Keratinocyte (primary cell): ENCODE measurements at regions not wholly inside any gene's neighbourhood (a gene's known extent, or its start where the extent isn't known, plus 50 kb on each side); places are given as distances from the start of the nearest gene placed in this dataset.

Experiments used
- EZH2 ChIP-seq: IDR thresholded peaks from one replicate; pipeline ENCODE4 v1.6.1; 2012; ENCODE audit warnings: inconsistent platforms, mild to moderate bottlenecking, low read length, moderate library complexity
- TF ChIP-seq, protein P1 (sequence below), 3 experiments: IDR thresholded peaks in 1 of 3; conservative IDR thresholded peaks in 1 of 3; optimal IDR thresholded peaks in 1 of 3; 2 replicates in 2 of 3; 3 replicates in 1 of 3; pipeline versions ENCODE3 to v1.5.1; 2011; ENCODE audit warnings: low read length in 3 of 3, mild to moderate bottlenecking in 3 of 3, moderate library complexity in 2 of 3, control low read depth in 1 of 3, inconsistent platforms in 1 of 3; ENCODE audit not compliant: insufficient read depth in 2 of 3; ENCODE audit errors: extremely low read depth in 1 of 3

DNA sequence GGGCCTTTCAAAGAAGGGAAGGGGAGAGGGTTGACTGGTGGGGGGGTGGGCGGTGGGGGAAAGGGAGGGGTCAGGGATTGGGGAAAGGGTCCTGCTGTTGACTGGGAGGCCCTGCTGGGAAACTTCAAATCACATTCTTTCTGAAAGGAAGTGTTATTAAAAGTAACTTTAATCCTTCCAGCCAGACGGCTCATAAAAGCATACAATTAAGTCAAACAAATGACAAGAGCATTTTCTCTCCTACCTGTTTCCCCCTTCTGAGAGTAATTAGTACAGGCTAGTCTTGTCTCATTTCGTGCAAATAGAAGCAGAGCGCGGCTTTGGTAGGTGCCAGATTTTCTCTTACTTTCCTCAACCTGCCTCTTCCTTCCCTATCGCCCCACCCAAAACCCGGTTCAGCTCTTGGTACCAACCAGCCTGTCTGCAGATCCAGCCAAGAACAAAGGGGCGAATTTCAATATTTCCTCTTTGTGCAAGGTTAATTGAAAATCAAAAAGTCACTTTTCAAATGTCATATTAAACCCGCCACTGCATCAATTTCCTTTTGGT, 2112.6 kb upstream of the PIK3C3 start:
- TF ChIP-seq, protein P1, sequence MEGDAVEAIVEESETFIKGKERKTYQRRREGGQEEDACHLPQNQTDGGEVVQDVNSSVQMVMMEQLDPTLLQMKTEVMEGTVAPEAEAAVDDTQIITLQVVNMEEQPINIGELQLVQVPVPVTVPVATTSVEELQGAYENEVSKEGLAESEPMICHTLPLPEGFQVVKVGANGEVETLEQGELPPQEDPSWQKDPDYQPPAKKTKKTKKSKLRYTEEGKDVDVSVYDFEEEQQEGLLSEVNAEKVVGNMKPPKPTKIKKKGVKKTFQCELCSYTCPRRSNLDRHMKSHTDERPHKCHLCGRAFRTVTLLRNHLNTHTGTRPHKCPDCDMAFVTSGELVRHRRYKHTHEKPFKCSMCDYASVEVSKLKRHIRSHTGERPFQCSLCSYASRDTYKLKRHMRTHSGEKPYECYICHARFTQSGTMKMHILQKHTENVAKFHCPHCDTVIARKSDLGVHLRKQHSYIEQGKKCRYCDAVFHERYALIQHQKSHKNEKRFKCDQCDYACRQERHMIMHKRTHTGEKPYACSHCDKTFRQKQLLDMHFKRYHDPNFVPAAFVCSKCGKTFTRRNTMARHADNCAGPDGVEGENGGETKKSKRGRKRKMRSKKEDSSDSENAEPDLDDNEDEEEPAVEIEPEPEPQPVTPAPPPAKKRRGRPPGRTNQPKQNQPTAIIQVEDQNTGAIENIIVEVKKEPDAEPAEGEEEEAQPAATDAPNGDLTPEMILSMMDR (optimal IDR thresholded peaks at IDR 0.05 in 1 of 3, IDR thresholded peaks at IDR 0.05 in 1 of 3, conservative IDR thresholded peaks at IDR 0.05 in 1 of 3; ENCODE audit: extremely low read depth in 1 of 3, insufficient read depth in 2 of 3, low read length in 3 of 3) = no peak
- TF ChIP-seq EZH2 = no peak
